Epidermal melanocyte (primary cell): ENCODE measurements at regions not wholly inside any gene's neighbourhood (a gene's known extent, or its start where the extent isn't known, plus 50 kb on each side); places are given as distances from the start of the nearest gene placed in this dataset.

ENCODE experiments used
- DNase-seq: peaks from one replicate; pipeline ENCODE4 v3.0.0; 2011; ENCODE audit warnings: low spot score; ENCODE audit not compliant: insufficient read length

GRCh38 chr3:13174011-13174802, 101.0 kb upstream of the IQSEC1 start:
- DNase-seq = no peak

DNA sequence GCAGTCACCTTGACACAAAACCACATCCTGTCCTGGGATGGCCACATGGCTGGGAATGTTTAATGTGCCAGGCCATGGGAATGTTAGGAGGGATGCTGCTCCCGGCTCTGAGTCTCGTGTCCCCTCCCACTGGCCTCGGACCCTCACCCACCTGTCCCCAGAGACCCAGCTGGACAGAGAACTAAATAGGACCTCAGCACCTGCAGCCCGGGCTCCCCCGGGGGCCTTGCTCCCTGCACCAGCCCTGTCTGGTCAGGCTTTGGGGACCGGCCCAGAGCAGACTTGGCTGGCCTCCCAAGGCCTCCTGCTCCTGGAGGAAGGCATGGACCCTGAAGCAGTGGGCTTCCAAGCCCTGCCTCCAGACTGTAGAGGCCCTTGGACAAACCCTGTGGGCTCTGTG, 100.0 kb upstream of the IQSEC1 start:
- DNase-seq = no peak

GRCh38 chr3:13172644-13173013, 99.4 kb upstream of the IQSEC1 start:
- DNase-seq = no peak

DNA sequence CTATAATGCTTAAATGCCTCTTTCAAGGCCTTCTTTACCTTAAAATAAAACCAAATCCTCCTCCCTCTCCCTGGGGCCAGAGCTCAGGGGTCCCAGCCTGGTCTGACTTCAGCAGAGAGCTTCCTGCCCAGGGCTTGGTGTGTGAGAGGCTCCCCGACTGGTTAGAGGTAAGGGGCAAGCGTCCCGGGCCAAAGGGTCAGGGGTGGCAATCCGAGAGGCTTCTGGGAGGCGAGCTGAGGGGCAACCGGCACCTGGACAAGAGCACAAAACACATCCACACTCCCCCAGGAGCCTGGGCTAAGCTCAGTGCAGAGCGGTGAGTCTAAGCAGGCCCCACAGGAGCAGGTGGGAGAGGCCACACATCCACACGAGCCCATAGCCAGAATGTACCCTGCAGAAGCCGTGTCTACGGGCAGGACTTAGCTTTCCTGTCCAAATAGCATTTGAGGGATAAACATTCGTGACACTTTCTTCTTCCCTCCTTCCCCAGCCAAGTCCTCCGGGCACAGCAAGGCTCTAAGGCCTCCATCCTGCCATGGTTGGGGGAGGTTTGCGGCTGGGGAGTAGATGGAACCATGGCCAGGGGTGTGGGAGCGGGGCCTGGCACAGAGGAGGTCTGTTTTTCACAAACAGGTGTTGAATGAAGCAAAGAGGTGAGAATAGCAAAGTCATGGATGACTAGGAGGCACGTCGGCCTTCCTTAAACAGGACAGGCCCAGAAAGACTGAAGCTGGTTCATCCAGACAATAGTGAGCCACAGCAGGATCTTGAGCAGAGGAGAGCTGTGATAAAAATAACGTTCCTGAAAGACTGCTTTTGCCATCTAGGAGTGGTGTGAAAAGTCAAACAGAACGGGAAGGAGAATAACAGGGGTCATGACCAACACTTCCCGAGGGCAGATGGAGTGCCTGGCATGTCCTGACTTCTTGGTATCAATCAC, 98.7 kb upstream of the IQSEC1 start:
- no peak for DNase-seq

DNA sequence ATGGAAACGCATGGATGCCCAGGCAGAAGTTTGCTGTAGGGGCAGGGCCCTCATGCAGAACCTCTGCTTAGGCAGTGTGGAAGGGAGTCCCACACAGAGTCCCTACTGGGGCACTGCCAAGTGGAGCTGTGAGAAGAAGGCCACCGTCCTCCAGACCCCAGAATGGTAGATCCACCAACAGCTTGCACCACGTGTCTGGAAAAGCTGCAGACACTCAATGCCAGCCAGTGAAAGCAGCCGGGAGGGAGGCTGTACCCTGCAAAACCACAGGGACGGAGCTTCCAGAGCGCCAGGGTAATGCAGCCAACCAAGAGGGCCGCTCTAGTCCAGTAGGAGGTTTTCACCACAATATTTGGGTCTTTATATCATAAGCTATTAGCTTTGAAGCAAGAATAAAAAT, 97.1 kb upstream of the IQSEC1 start:
- DNase-seq = no peak

- DNase-seq = no peak
Observed at GRCh38 chr3:13168391-13168790, 95.2 kb upstream of the IQSEC1 start.

DNA sequence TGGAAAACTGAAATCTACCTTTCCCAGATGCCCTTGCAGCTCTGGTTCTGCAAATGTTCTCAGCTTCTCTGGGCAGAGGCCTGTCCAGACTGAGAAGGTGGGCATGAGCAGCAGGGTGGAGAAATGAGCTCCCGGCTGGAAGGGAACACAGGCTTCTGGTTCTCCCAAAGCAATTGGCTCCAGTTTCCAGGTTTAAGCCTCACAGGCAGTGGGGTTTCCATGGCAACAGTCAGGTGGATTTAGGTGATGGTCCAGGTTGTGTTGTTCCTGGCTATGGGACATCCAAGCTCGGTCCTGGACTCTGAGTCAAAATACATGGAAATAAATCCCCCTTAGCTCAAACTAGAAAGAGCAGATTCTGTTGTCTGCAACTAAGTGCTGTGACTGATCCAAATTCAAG, 94.6 kb upstream of the IQSEC1 start:
- no peak for DNase-seq

GRCh38 chr3:13167064-13167743, 94.0 kb upstream of the IQSEC1 start:
- DNase-seq = no peak

DNA sequence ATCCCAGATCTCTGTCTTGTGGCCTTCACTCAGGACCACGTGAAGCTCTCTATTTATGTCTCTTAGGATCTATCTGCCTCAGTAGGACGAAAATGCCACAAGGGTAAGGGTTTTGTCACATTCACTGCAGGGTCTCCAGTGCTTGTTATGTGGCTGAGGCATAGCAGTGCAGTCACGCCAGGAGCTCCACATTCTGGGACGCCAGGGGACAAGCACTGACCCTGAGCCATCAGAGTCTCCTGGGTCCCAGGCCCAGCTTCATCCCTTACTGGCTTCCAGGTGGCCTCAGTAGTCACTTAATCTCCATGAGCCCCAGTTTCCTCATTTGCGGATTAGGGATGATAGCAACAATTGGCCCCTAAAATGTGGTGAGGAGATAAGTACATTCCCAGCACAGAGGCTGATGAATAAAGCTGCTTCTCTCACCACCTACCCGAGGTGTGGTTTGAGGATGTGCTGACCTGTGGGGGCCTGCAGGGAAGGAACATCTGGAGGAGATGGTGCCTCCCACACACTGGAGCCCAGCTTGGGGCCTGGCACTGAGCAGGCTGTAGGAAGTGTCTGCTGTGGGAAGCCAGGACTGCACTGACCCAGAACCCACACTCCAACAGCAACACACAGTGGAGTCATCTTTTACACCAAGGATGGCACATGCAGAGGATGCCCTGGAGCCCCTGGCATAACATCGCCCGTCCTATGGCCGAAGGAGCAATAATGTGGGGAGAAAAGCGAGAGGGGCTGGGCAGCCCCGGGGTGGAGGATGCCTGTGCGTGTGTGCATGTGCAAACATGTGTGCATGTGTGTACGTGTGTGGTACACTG, 93.2 kb upstream of the IQSEC1 start:
- DNase-seq = no peak

DNA sequence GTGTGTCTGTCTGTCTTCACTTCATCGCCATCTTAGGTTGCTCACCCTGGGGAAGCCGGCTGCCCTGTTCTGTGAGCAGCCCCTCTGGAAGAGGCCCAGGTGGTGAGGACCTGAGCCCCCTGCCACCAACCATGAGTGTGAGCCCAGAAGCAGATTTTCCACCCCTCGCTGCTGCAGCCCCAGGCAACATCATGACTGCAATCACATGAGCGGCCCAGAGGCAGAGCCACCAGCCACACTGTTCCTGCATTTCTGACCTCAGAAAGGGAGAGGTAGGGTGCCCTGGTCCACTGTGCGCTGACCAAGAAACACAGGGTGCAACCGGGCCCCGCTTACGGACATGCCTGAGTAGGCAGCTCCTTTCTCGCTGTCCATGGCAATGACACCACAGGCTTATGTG, 92.3 kb upstream of the IQSEC1 start:
- no peak for DNase-seq

DNA sequence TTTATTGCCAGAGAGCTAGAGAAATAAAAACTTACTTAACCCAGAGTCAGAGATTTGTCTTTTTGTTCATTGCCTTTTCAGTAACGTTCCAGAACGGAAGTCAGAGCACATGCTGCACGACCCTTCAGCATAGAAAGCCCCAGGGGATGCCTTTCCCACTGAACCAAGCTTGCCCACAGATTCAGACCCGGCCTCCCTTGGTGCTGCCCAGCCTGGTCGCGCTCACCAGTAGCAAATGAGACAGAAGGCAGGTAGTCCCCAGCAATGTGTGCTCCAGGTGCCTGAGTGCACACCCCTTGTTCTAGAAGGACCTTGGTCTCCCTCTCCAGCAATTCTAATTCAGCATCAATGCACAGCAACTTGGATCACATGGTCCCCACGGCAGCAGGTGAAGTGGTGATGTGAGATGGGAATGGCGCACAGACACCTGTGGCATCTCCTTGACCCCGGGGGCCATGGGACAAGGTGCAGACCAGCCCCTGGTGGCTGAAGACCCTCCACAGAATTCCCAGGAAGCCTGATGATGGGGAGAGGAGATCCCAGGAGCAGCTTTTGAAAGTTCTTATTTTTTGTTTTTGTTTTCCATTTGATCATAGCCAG, 91.8 kb upstream of the IQSEC1 start:
- DNase-seq = no peak

DNA sequence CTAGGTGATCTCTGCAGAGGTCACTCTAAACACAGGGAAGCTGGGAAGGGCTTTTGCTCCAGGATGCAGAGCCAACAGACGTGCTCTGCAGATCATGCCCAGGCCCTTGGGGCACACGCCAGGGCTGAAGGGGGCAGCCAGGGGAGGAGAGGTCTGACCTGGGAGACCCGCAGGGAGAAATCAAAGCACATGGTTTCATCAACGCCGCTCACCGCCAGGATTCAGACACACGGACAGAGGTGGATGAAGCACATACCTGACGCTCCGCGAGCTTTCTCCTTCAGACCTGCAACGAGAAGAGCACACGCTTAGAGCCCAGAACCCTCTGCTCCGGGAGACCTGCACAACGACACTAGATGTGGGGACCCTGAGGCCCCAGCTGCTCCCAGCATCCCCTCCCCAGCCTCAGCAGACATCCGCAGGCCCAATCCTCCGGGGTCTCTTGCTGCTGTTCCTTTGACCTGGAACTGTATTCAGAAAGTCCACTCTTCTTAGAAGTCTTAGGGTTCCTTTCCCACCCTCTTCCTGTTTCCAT, 90.7 kb upstream of the IQSEC1 start:
- no peak for DNase-seq

DNA sequence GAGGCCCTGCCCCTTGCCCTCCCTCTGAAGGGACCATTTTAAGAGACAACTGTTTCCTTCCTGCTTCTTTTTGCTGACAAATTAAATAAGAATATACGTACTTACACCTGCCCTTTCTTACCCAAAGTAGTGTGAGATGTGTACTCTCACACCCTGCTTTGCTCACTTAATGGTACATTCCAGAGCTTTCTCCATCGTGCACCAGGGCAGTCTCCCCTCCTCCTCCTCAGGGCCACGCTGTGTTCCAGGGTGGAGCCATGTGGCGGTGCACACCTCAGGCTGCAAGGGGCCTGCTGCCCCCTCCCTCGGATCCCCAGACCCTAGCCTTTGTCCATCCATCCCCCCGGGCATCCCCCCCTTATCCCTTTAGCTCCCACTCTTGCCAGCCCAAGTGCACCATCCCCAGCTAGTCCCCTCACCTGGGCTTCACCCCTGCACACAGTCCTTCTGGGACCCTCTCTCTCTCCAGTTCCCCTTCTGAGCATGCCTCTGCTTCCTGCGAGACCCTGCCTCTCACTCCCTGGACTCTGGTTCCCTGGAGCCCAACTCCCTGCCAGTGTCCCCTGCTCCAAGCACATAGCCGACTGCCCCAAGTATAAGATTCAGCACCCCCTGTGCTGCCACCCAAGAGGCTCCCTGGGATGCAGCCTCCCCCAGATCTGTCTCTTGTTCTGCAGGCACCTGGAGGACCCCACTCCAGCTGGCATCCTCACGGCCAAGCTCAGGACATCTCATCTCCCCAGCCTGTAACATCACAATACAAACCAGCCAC, 89.5 kb upstream of the IQSEC1 start:
- DNase-seq = no peak

DNA sequence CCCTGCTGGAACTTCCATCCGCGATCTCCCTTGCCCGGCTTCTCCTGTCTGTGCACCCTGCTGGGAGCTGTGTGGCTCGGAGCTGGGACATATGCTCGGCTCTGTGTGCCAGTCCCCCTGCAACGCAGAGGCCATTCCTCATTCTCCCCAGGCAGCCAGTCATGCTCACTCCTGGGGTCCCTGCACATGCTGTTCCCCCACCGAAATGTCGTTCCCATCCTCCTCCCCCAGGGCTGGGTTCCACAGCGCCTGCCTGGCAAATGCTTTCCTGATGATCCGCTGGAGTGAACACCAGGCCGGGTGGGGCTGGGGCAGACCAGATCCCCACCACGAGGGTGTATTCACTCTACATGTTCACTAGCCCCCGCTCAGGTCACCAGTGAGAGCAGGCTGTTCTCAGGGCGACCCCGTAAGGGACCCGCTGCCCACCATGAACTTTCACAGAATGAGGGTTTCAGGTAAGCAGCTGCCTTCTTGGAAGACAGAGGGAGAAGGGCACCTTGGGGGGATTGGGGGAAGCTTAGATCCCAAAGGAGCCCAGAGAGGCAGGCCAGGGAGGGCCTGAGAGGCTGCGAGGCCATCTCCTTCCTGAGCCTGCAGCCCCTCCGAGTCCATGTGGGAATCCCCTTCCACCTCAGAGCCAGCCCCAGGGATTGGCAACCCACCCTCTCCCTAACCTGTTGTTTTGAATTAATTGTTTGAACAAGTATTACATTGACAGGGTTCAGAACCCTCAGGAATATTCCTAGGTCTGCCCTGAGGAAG, 88.7 kb upstream of the IQSEC1 start:
- DNase-seq = no peak

GRCh38 chr3:13161021-13161759, 88.0 kb upstream of the IQSEC1 start:
- no peak for DNase-seq

GRCh38 chr3:13160619-13161018, 87.4 kb upstream of the IQSEC1 start:
- DNase-seq = no peak

DNA sequence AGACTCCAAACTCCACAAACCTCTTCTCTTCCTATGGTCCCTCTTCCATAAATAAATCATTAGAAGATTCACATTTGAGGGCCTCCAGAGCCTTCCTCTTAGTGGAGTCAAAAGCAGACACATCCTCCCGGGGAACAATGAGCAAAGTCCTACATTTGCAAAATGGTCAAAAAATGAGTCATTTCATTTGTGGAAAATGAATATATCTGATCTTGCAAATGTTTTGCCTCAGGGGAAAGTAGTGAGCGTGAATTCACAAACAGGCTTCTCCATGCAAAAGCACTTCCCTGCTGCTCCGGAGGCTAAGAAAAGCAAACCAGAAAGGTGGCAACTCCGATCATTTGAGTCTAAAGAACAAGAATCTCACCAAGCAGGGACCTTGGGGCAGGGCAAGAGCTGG, 86.7 kb upstream of the IQSEC1 start:
- no peak for DNase-seq

- no peak for DNase-seq
Observed at GRCh38 chr3:13158871-13159270, 85.6 kb upstream of the IQSEC1 start.
